ENCODE measurements at regions not wholly inside any gene's neighbourhood (a gene's known extent, or its start where the extent isn't known, plus 50 kb on each side); places are given as distances from the start of the nearest gene placed in this dataset.
"Not testable (repeated sequence)": the region's sequence is repeated elsewhere in the genome, so short reads cannot be mapped to it uniquely, and the experiment has no call there.

DNA sequence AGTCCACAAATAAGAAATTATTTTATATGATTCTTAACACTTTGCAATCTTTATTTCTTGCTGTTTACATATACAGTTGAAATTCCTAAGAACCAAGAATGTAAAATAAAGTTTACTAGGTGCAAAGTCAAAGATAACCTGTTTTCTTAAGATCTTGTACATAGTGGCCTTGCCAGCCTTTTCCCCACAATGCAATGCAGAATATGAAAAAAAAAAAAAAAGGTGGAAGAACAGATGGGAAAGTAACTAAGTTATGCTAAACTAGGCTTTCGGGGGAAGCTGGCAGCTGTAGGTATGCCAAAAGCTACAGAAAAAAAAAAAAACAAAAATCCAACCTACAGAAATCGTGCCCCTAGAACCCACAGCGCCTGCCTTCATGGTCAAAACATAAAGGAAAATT lies 1588.4 kb downstream of the STIM2 start:
- H3K4me3 Mint-ChIP-seq, result no peak overlapping the region
- peaks cover 1% of the 10 kb centered on the region for H3K4me1 Mint-ChIP-seq (ENCODE audit: unreplicated experiment)
- H3K27me3 Mint-ChIP-seq, result peaks cover 8% of the 10 kb centered on the region
- no peak overlapping the region for H3K27ac Mint-ChIP-seq
- no peaks in the 10 kb centered on the region for H3K36me3 Mint-ChIP-seq
- no peaks in the 10 kb centered on the region for H3K9me3 Mint-ChIP-seq
- TF ChIP-seq, protein P1, sequence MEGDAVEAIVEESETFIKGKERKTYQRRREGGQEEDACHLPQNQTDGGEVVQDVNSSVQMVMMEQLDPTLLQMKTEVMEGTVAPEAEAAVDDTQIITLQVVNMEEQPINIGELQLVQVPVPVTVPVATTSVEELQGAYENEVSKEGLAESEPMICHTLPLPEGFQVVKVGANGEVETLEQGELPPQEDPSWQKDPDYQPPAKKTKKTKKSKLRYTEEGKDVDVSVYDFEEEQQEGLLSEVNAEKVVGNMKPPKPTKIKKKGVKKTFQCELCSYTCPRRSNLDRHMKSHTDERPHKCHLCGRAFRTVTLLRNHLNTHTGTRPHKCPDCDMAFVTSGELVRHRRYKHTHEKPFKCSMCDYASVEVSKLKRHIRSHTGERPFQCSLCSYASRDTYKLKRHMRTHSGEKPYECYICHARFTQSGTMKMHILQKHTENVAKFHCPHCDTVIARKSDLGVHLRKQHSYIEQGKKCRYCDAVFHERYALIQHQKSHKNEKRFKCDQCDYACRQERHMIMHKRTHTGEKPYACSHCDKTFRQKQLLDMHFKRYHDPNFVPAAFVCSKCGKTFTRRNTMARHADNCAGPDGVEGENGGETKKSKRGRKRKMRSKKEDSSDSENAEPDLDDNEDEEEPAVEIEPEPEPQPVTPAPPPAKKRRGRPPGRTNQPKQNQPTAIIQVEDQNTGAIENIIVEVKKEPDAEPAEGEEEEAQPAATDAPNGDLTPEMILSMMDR (conservative IDR thresholded peaks at IDR 0.05), result no peak
- DNase-seq (ENCODE audit: extremely low spot score, unreplicated experiment), result no peak

DNA sequence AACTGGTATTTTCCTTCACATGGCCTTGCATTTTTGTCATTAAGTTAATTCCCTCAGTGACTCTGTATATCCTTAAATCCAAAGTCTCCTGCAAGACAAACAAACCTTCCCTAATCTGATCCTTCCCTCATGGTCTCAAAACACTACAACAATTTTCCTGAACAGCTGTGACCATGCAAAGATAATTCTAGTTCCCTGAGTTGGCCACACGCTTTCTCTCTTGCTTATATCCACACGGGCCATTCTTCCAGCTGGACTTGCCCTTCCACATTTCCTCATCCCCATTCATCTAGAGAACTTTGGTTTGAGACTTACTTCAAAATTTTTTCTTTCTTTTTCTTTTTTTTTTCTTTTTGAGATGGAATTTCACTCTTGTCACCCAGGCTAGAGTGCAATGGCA lies 1590.7 kb downstream of the STIM2 start:
- Mint-ChIP-seq H3K4me3 (no peak overlapping the region), H3K4me1 (ENCODE audit: unreplicated experiment) (no peaks in the 10 kb centered on the region), H3K27ac (no peak overlapping the region), H3K27me3 (peaks cover 8% of the 10 kb centered on the region), H3K9me3 (peaks cover 9% of the 10 kb centered on the region), H3K36me3 (no peaks in the 10 kb centered on the region)
- TF ChIP-seq, protein P1 (conservative IDR thresholded peaks at IDR 0.05), result no peak
- no peak for DNase-seq (ENCODE audit: extremely low spot score, unreplicated experiment)

DNA sequence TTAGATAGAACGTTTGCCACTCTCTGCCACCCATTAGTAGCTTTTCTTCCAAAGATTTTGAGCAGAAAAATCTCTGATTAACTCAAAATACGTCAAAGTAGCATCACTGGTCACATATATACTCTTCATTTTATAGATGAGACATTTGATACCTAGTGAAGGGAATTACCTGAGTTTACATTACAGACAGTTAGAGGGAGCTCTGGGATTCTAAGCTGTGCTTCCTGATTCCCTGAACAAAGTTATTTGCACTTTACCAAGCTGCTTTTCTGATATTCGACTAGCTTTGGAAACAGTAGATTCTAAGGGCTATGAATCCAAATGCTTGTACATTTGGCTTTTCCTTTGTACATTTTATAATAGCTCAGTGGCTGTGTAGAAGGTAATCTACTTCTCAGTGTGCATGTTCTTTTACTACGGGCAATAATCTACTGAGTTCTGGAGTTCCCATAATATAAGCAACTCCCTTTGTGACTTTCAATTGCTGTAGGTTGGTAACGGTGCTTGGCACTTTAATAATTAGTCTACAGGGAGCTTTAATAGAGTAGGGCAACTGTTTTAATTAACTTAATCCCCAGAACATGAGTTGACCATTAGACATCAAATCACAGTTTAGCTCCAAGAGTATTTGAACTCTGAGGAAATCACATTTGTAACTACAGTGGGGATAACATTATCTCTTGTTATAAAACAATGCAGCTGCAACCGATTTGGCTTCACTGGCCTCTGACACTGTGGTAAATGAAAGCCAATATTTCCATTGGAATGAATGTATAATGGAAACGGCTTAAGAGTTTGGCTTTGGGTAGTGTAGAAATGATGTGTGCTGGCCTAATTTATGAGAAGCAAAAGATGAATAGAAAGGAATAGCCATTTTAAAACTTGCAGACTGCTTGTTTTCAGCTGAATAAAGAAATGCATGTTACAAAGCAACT lies 1602.4 kb downstream of the STIM2 start:
- H3K4me1 Mint-ChIP-seq (ENCODE audit: unreplicated experiment), result peaks cover 12% of the 10 kb centered on the region
- no peak for DNase-seq (ENCODE audit: extremely low spot score, unreplicated experiment)
- peaks cover under 1% of the 10 kb centered on the region for H3K9me3 Mint-ChIP-seq
- H3K4me3 Mint-ChIP-seq, result no peak overlapping the region
- H3K27ac Mint-ChIP-seq, result no peak overlapping the region
- H3K36me3 Mint-ChIP-seq, result no peaks in the 10 kb centered on the region
- TF ChIP-seq, protein P1 (conservative IDR thresholded peaks at IDR 0.05), result no peak
- no peaks in the 10 kb centered on the region for H3K27me3 Mint-ChIP-seq

DNA sequence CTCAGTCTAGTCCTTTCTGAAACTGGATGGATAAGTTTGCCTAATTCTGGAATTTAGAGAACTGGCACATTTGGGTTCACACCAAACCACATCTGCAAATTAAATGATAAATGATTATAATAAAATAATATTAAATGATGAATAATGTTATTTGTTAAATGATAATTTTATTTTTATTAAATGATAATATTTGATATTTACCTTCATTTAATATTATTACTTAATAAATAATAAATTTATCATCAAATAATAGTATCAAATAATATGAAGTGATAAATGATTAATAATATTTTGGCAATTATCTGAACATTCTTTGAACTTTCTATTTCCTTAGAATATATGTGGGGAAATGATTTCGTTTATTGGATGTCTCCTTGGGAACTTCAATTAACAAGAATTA lies 1604.2 kb downstream of the STIM2 start:
- TF ChIP-seq, protein P1 (conservative IDR thresholded peaks at IDR 0.05), result no peak
- Mint-ChIP-seq H3K4me3 (no peak overlapping the region), H3K36me3 (no peaks in the 10 kb centered on the region), H3K27me3 (no peaks in the 10 kb centered on the region), H3K4me1 (ENCODE audit: unreplicated experiment) (peaks cover 12% of the 10 kb centered on the region), H3K9me3 (no peaks in the 10 kb centered on the region), H3K27ac (no peak overlapping the region)
- DNase-seq (ENCODE audit: extremely low spot score, unreplicated experiment), result no peak

DNA sequence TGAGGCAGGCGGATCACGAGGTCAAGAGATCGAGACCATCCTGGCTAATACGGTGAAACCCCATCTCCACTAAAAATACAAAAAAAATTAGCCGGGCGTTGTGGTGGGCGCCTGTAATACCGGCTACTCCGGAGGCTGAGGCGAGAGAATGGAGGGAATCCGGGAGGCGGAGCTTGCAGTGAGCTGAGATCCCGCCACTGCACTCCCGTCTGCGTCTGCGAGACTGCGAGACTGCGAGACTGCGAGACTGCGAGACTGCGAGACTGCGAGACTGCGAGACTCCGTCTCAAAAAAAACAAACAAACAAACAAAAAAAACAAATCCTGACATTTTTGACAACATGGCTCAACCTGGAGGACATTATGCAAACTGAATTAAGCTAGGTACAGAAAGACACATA lies 1606.2 kb downstream of the STIM2 start:
- H3K9me3 Mint-ChIP-seq; H3K27me3 Mint-ChIP-seq; DNase-seq (ENCODE audit: extremely low spot score, unreplicated experiment); H3K36me3 Mint-ChIP-seq; H3K4me1 Mint-ChIP-seq (ENCODE audit: unreplicated experiment); H3K27ac Mint-ChIP-seq; H3K4me3 Mint-ChIP-seq: not testable (repeated sequence)

DNA sequence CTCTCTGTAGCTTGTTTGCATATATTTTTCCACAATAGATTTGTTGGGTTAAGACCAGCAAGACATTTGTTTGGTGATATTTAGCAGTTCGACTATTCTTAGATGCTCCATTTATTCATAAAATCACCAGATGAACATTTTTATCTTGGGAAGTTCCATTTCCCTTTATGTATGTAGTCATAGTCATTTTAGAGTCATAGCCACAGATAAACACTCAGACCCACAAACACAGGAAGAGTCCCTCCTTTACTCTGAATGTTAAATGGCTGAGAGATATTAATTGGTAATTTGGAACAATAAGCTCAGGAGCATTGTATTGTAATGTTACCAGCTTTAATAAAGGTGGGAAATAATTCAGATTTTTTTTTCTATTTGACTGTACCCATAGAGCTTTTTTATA lies 1608.7 kb downstream of the STIM2 start:
- TF ChIP-seq, protein P1 (conservative IDR thresholded peaks at IDR 0.05), result no peak
- no peaks in the 10 kb centered on the region for H3K4me1 Mint-ChIP-seq (ENCODE audit: unreplicated experiment)
- no peaks in the 10 kb centered on the region for H3K27me3 Mint-ChIP-seq
- no peak overlapping the region for H3K4me3 Mint-ChIP-seq
- H3K27ac Mint-ChIP-seq, result no peak overlapping the region
- H3K36me3 Mint-ChIP-seq, result no peaks in the 10 kb centered on the region
- DNase-seq (ENCODE audit: extremely low spot score, unreplicated experiment), result no peak
- H3K9me3 Mint-ChIP-seq, result no peaks in the 10 kb centered on the region

All from type B pancreatic cell (in vitro differentiated cells).